ENCODE measurements at regions not wholly inside any gene's neighbourhood (a gene's known extent, or its start where the extent isn't known, plus 50 kb on each side); places are given as distances from the start of the nearest gene placed in this dataset.

- Histone ChIP-seq H3K9ac (ENCODE audit: insufficient read length) (no peak overlapping the region), H3K9me3 (ENCODE audit: low read depth, low read length) (no peaks in the 10 kb centered on the region), H3K4me3 (no peak overlapping the region), H3K36me3 (ENCODE audit: insufficient read depth, low read length) (no peaks in the 10 kb centered on the region), H3K27ac (peak overlapping the region; percentile 36; the same call in 1 of the 2 replicates)
- no peak for DNase-seq (ENCODE audit: low read depth, low spot score)
- TF ChIP-seq EZH2 (IDR thresholded peaks at IDR 0.05) (no peak), FOXP2 (optimal IDR thresholded peaks at IDR 0.05; ENCODE audit: control extremely low read depth, extremely low read length, insufficient read depth) (no peak), POLR2AphosphoS5 (IDR thresholded peaks at IDR 0.05; ENCODE audit: borderline replicate concordance, low read depth, low read length) (no peak)
These were observed 77.3 kb downstream of the PALM2AKAP2 start for GRCh38 chr9:109857336-109857735.

GRCh38 chr9:109859447-109859846, 79.4 kb downstream of the PALM2AKAP2 start:
- TF ChIP-seq EZH2 (IDR thresholded peaks at IDR 0.05) (no peak), FOXP2 (optimal IDR thresholded peaks at IDR 0.05; ENCODE audit: control extremely low read depth, extremely low read length, insufficient read depth) (no peak), POLR2AphosphoS5 (IDR thresholded peaks at IDR 0.05; ENCODE audit: borderline replicate concordance, low read depth, low read length) (no peak)
- Histone ChIP-seq H3K4me3 (no peak overlapping the region), H3K9ac (ENCODE audit: insufficient read length) (no peak overlapping the region), H3K27ac (no peak overlapping the region), H3K9me3 (ENCODE audit: low read depth, low read length) (no peaks in the 10 kb centered on the region), H3K36me3 (ENCODE audit: insufficient read depth, low read length) (no peaks in the 10 kb centered on the region)
- no peak for DNase-seq (ENCODE audit: low read depth, low spot score)

DNA sequence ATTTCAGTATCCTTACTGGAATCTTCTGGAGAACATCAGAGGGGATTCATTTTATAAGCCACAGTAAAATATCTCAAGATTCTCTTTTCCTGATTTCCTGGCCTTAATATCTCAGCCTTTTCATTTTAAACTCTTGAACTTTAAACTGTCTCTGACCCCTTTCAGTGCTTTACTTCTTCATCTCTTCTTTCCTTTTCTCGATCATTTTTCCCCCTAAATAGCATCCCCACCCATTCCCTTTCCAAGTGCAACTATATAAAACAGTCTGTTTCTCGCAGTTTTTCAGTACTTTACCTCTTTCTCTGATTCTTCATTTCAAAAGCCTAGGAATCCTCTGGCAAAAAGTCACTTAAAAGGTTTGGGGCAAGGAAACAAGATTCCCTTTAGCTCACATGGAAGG, 80.5 kb downstream of the PALM2AKAP2 start:
- no peak for TF ChIP-seq POLR2AphosphoS5 (IDR thresholded peaks at IDR 0.05; ENCODE audit: borderline replicate concordance, low read depth, low read length)
- no peak for TF ChIP-seq EZH2 (IDR thresholded peaks at IDR 0.05)
- TF ChIP-seq FOXP2 (optimal IDR thresholded peaks at IDR 0.05; ENCODE audit: control extremely low read depth, extremely low read length, insufficient read depth) = no peak
- Histone ChIP-seq H3K9ac (ENCODE audit: insufficient read length) (no peak overlapping the region), H3K9me3 (ENCODE audit: low read depth, low read length) (no peaks in the 10 kb centered on the region), H3K36me3 (ENCODE audit: insufficient read depth, low read length) (no peaks in the 10 kb centered on the region), H3K4me3 (no peak overlapping the region), H3K27ac (no peak overlapping the region)
- DNase-seq (ENCODE audit: low read depth, low spot score) = no peak

DNA sequence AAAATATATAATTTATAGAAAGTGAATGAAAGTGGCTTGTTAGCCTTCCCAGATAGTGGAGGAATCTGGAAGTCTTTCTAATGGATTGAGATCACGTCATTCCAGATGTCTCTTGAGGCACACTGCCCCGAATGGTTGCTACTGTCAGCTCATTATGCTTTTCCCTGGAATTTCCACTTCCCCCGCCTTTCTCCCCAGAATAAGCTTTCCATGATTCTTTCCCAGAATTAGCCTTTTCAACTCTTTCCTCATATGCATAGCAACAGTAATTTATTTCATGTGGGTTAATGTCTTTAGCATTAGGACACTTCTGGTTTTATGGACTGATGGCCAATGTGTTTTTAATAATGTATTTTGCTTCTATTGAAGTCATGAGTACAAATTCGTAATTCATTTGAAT, 81.5 kb downstream of the PALM2AKAP2 start:
- H3K9me3 ChIP-seq (ENCODE audit: low read depth, low read length) = no peaks in the 10 kb centered on the region
- H3K27ac ChIP-seq = peak overlapping the region; percentile 67
- TF ChIP-seq EZH2 (IDR thresholded peaks at IDR 0.05) (no peak), POLR2AphosphoS5 (IDR thresholded peaks at IDR 0.05; ENCODE audit: borderline replicate concordance, low read depth, low read length) (no peak), FOXP2 (optimal IDR thresholded peaks at IDR 0.05; ENCODE audit: control extremely low read depth, extremely low read length, insufficient read depth) (no peak)
- no peaks in the 10 kb centered on the region for H3K36me3 ChIP-seq (ENCODE audit: insufficient read depth, low read length)
- H3K4me3 ChIP-seq = peak overlapping the region; percentile 23; the same call in 1 of the 2 replicates
- H3K9ac ChIP-seq (ENCODE audit: insufficient read length) = no peak overlapping the region
- no peak for DNase-seq (ENCODE audit: low read depth, low spot score)

- TF ChIP-seq FOXP2 (optimal IDR thresholded peaks at IDR 0.05; ENCODE audit: control extremely low read depth, extremely low read length, insufficient read depth) (no peak), EZH2 (IDR thresholded peaks at IDR 0.05) (no peak), POLR2AphosphoS5 (IDR thresholded peaks at IDR 0.05; ENCODE audit: borderline replicate concordance, low read depth, low read length) (no peak)
- H3K27ac ChIP-seq = peak overlapping the region; percentile 67
- H3K4me3 ChIP-seq = no peak overlapping the region
- no peak for DNase-seq (ENCODE audit: low read depth, low spot score)
- H3K9ac ChIP-seq (ENCODE audit: insufficient read length) = no peak overlapping the region
- H3K36me3 ChIP-seq (ENCODE audit: insufficient read depth, low read length) = no peaks in the 10 kb centered on the region
- no peaks in the 10 kb centered on the region for H3K9me3 ChIP-seq (ENCODE audit: low read depth, low read length)
These were observed 81.9 kb downstream of the PALM2AKAP2 start for GRCh38 chr9:109861918-109862317.

DNA sequence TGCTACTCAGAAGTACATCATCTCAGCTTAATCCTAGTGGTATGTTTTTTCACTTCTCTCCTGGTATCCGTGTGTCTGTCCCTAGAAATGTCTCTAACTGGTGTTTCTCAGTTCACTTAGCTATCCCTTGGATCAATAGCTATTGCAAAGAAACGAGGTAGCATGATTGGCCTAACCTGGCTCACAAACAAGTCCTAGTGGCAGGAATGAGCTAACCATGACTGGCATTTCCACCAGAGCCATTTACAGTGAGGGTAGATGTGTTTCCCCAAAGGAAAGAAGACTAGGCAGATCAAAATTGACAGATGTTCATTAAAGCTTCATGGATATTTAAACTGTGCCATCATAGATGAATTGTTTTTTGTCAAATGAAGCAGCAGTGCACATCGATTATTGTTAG, 82.5 kb downstream of the PALM2AKAP2 start:
- H3K9me3 ChIP-seq (ENCODE audit: low read depth, low read length) = no peaks in the 10 kb centered on the region
- no peaks in the 10 kb centered on the region for H3K36me3 ChIP-seq (ENCODE audit: insufficient read depth, low read length)
- no peak overlapping the region for H3K4me3 ChIP-seq
- no peak overlapping the region for H3K9ac ChIP-seq (ENCODE audit: insufficient read length)
- TF ChIP-seq POLR2AphosphoS5 (IDR thresholded peaks at IDR 0.05; ENCODE audit: borderline replicate concordance, low read depth, low read length) = no peak
- no peak for TF ChIP-seq EZH2 (IDR thresholded peaks at IDR 0.05)
- TF ChIP-seq FOXP2 (optimal IDR thresholded peaks at IDR 0.05; ENCODE audit: control extremely low read depth, extremely low read length, insufficient read depth) = no peak
- no peak for DNase-seq (ENCODE audit: low read depth, low spot score)
- H3K27ac ChIP-seq = peak overlapping the region; percentile 67; the same call in 1 of the 2 replicates

GRCh38 chr9:109863961-109864360, 84.0 kb downstream of the PALM2AKAP2 start:
- DNase-seq (ENCODE audit: low read depth, low spot score) = no peak
- no peak for TF ChIP-seq POLR2AphosphoS5 (IDR thresholded peaks at IDR 0.05; ENCODE audit: borderline replicate concordance, low read depth, low read length)
- TF ChIP-seq FOXP2 (optimal IDR thresholded peaks at IDR 0.05; ENCODE audit: control extremely low read depth, extremely low read length, insufficient read depth) = no peak
- no peak for TF ChIP-seq EZH2 (IDR thresholded peaks at IDR 0.05)
- Histone ChIP-seq H3K27ac (no peak overlapping the region), H3K9me3 (ENCODE audit: low read depth, low read length) (no peaks in the 10 kb centered on the region), H3K9ac (ENCODE audit: insufficient read length) (no peak overlapping the region), H3K4me3 (no peak overlapping the region), H3K36me3 (ENCODE audit: insufficient read depth, low read length) (no peaks in the 10 kb centered on the region)

DNA sequence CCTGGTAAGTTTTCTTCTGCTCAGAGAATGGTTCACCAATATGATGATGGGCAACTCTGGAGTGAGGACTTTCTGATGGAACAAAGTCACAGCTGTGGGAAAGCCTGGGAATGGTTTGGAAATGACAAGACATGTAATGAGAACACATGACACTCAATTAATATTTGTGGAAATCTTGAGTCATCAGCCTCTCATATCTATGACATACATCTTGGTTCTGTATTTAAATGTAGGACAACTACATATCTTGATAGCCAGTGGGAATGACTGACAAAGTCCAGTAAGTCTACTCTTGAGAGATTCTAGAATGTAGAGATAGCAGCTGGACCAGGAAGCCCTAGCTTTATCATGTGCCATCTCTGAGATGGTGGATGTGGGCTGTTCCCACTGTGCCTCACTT, 85.5 kb downstream of the PALM2AKAP2 start:
- no peak for TF ChIP-seq POLR2AphosphoS5 (IDR thresholded peaks at IDR 0.05; ENCODE audit: borderline replicate concordance, low read depth, low read length)
- TF ChIP-seq FOXP2 (optimal IDR thresholded peaks at IDR 0.05; ENCODE audit: control extremely low read depth, extremely low read length, insufficient read depth) = no peak
- TF ChIP-seq EZH2 (IDR thresholded peaks at IDR 0.05) = no peak
- no peak overlapping the region for H3K9ac ChIP-seq (ENCODE audit: insufficient read length)
- H3K9me3 ChIP-seq (ENCODE audit: low read depth, low read length) = no peaks in the 10 kb centered on the region
- no peak overlapping the region for H3K4me3 ChIP-seq
- H3K27ac ChIP-seq = no peak overlapping the region
- no peaks in the 10 kb centered on the region for H3K36me3 ChIP-seq (ENCODE audit: insufficient read depth, low read length)
- DNase-seq (ENCODE audit: low read depth, low spot score) = no peak

DNA sequence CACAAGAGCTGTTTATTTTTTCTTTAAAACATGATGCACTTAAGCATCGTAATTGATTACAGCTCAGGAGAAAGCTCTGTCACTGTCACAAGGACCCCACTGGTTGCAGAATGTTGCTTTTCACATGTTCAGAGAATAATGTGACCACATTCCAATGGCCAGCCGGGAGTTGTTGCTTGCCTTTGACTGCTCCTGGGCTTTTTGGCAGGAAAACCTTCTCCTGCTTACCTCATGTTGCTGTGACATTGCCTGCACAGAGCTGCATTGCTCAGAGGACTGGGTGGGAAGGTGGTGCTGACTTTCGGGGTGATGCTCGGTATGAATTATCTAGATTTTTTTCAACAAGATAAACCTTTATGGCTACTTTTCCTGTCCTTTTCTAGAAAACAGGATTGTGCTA, 88.2 kb downstream of the PALM2AKAP2 start:
- Histone ChIP-seq H3K9ac (ENCODE audit: insufficient read length) (no peak overlapping the region), H3K27ac (no peak overlapping the region), H3K9me3 (ENCODE audit: low read depth, low read length) (no peaks in the 10 kb centered on the region), H3K36me3 (ENCODE audit: insufficient read depth, low read length) (no peaks in the 10 kb centered on the region), H3K4me3 (no peak overlapping the region)
- no peak for TF ChIP-seq POLR2AphosphoS5 (IDR thresholded peaks at IDR 0.05; ENCODE audit: borderline replicate concordance, low read depth, low read length)
- no peak for TF ChIP-seq FOXP2 (optimal IDR thresholded peaks at IDR 0.05; ENCODE audit: control extremely low read depth, extremely low read length, insufficient read depth)
- no peak for TF ChIP-seq EZH2 (IDR thresholded peaks at IDR 0.05)
- DNase-seq (ENCODE audit: low read depth, low spot score) = no peak
